NOMO-1 treated with dmso at 0.1 percent for 144 hours (cell line): ENCODE measurements at regions not wholly inside any gene's neighbourhood (a gene's known extent, or its start where the extent isn't known, plus 50 kb on each side); places are given as distances from the start of the nearest gene placed in this dataset.
"Not testable (repeated sequence)": the region's sequence is repeated elsewhere in the genome, so short reads cannot be mapped to it uniquely, and the experiment has no call there.

Experiments
- DNase-seq: peaks from one replicate; lab custom pipeline; 2025; ENCODE audit not compliant: unreplicated experiment; lab: John Stamatoyannopoulos, UW

DNA sequence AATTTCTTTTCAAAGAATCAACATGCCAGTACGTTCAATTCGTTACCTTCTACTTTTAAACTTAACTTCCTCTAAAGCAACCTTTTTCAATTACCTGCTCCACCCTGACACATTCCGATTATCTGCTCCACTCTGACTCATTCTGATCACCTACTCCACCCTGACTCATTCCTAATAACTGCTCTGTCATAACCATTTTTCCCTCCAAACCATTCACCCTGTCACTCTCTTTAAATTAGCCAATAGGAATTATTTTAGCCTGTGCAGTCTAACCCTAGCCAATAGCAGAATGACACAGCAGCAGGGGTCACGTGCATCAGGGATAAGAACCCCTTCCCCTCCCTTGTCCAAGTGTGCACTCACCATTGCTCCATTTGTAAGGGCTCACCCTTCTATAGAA lies 557.4 kb upstream of the EYS start:
- DNase-seq, result no peak

DNA sequence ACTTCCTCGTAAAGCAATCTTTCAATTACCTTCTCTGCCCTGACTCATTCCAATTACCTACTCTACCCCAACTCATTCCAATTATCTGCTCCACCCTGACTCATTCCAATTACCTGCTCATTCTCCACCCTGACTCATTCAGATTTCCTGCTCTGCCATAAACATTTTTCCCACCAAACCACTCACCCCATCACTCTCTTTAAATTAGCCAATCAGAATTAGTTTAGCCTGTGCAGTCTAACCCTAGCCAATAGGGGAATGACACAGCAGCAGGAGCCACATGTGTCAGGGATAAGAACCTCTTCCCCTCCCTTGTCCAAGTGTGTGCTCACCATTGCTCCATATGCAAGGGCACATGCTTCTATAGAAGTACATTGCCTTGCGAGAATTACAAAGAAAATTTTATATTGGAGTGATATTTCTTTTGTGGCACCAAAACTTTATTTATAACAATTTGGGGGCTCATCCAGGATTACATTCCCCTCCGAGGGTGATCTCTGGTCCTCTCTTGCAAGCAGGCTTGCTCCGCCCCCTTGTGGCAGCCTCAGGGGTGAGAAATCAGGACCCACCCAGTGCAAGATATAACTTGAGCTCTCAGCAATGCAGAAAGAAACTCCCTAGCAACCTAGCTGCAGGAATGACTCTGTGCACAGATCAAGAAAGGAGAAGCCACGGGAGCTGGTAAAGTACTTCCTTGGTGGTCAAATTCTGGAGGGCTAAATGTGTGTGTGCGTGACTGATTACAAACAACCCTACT lies 551.9 kb upstream of the EYS start:
- not testable (repeated sequence) for DNase-seq

DNA sequence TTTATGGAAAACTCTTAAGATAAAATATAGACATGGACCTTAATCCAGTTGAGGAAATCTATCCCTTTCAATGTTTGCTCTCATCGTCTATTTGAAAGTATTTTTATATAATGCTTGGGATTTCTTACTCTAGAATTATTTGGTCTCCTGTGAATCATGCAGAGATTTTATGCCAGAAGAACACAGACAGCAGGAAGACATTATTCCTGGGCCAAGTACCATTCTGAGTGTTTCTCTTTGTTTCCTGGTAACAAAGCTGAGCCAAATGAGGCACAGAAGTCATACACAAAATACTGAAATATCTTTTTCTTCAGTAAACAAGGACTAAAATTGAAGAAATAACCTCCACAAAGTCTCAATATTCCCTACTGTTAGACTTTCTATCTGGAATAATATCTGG lies 538.2 kb upstream of the EYS start:
- DNase-seq, result no peak

DNA sequence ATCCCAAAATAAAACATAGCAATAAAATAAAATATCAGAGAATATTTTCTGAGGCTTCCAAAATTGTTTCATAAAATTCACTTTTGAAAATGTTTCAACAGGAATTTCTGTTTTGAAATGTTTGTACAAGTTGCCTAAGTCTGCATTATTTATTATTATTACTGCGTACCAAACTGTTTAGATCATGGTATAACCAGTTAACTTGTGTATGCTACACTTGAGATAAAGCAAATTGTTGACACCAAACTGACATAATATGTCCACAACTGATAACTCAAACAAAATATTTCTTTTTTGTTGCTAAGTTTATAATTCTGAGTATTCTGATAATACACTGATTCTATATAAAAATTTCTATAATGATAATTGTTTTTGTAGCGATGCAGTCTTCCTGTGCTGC lies 531.8 kb upstream of the EYS start:
- DNase-seq, result no peak

DNA sequence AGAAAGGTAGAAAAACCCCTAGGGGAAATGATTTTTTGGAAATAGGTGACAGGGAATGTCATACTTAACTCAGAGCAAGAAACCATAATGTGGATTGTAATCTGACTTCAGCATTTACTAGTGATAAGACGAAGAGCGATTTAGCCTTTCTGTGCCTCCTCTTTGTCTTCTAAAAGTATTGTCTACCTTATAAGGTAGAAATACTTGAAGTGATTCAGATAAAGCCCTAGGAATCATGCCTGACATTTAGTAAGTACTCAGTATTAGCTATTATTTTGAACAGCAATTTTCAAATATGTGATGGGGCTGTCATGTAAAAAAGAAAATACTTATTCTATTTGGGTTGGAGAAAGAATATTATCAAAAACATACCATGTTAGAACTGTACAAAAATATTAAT lies 525.9 kb upstream of the EYS start:
- no peak for DNase-seq

DNA sequence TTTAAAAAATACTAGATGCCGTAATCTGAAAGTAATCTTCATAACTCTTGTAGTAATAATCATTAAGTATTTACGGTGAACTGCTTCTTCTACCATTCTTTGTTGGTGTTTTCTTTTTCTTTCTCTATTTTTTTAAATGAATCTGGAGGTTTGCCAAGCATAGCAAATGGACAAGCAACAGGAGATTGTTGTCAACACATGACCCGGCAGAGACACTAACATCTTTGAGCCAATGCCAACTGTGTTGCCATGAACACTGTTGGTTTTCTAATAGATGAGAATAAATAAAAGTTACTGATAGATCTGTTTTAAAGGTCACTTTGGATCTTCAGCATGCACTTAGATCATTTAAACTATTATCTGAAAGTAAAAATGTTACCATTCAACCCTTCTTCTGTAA lies 523.6 kb upstream of the EYS start:
- no peak for DNase-seq

DNA sequence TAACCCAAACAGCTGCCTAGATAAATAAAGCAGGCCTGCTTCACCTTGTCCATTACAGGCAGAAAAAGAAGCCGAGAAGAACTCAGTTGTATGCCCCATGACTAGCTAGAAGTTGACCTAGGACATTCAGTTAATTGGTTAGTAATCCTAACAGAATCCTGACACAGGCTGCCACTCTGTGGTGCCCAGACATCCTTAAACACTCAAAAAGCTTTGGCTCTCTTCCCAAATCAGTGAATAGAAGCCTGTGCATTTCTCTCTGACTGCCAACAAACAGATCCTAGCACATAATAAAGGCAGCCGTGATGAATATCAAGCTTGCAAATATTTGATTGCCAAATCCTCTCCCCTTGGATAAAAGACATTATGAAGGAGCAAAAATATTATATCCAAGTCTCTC lies 519.1 kb upstream of the EYS start:
- DNase-seq, result no peak

DNA sequence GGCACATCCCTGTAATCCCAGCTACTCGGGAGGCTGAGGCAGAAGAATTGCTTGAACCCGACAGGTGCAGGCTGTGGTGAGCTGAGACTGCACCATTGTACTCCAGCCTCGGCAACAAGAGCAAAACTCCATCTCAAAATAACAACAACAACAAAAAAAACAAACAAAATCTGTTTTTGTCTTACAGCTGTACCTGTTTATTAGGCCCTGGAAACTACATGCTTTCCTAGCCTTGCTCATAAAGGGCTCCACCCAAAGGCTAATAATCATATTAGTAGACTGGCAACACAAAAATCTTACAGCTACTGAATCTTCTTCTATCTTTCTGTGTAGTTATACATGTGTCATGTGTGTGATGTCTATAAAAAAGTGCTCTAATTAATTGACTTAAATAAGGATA lies 503.9 kb upstream of the EYS start:
- DNase-seq, result no peak

DNA sequence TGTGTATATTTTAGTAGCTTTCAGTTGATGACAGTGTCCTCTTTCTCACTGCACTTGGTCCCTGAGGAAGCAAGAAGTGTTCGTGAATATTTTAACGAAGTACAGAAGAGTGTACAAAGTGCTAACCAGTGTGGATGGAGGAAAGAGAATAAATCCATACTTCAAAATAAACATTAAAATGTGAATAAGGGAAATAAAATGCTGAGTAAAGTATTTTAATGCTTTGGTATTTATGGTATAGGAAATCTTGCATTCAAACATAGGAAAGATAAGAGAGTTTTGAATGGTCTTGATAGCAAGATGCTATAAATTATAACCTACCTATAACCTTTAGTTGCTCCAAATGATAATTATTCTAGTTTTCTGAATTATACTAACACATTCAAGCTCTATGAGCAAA lies 493.4 kb upstream of the EYS start:
- DNase-seq, result no peak

DNA sequence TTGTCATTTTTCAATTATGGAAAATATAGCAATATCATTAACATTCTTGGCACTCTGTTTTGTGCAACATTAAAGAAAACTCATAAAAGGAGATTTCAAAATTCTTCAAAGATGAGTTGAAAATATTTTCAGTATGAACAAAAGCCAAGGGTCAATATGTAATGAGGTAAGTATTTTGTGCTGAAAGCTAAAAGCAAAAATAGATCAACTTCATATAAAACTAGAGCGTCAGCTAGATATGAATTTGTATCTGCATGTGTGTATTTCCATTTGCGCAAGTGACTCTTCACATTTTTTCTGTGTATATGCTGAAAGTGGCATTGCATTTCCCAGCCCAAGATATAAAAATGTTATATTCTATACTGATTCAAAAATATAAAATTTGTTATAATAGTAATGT lies 492.1 kb upstream of the EYS start:
- no peak for DNase-seq

DNA sequence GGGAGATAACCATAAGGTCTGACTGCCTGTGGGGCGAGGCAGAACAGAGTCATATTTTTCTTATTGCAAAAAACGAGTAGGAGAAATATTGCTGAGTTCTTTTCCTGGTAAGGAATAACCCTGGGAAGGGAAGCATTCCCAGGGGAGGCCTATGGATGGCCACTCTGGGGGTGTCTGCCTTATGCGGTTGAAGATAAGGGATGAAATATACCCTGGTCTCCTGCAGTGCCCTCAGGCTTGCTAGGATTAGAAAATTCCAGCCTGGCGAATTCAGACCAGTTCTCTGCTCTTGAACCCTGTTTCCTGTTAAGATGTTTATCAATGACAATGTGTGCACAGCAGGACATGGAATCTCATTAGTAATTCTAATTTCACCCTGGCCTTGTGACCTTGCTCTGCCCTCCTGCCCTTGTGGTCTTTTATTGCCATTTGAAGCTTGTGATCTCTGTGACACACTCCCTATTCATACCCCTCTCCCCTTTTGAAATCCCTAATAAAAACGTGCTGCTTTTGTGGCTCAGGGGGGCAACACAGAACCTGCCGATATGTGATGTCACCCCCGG lies 491.1 kb upstream of the EYS start:
- no peak for DNase-seq

DNA sequence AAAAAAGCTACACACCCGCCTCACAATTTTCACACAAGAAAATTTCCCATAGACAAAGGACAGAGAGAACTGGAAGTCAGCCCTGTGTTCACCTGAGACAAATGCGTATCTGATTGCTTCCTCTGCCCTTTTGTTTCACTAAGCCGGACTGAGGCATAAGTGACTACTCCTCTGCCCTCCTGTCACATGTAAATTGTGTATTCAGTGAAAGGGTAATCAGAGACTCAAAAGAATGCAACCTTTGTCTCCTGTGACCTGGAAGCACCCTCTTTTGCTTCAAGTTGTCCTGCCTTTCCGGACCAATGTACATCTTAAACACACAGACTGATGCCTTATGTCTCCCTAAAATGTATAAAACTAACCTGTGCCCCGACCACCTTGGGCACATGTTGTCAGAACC lies 483.8 kb upstream of the EYS start:
- no peak for DNase-seq

DNA sequence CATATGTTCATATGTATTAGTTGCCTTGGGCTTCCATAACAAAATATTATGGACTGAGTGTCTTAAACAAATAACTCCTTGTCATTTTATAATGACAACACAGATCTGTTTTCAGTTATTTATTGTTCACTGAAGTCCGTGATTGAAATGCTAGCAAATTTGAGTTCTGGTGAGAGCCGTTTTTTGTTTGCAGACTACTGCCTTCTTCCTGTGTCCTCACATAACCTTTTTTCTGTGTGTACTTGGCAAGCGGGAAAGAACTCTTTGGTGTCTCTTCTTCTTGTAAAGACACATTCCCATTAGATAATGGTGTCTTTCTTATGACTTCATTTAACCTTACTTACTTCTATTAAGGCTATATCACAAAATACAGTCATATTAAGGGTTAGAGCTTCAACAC lies 482.9 kb upstream of the EYS start:
- no peak for DNase-seq

DNA sequence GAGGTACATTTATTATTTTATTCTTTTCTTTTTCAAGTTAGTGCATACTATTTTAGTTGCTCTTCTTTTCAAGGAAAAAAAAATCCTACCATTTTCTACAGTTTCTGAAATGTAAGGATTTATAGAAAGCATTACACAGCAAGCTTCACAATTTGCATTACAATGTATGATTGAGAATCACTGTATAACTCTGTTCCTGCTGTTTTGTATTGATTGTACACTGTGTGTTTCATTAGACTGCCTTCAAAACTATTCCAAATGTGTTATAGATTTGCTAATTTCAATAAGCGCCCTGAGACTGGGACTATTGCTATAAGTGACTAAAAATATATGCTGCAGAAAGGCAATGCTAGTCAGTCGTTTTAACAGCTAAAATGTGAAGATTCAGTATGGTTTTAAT lies 479.7 kb upstream of the EYS start:
- DNase-seq, result no peak

DNA sequence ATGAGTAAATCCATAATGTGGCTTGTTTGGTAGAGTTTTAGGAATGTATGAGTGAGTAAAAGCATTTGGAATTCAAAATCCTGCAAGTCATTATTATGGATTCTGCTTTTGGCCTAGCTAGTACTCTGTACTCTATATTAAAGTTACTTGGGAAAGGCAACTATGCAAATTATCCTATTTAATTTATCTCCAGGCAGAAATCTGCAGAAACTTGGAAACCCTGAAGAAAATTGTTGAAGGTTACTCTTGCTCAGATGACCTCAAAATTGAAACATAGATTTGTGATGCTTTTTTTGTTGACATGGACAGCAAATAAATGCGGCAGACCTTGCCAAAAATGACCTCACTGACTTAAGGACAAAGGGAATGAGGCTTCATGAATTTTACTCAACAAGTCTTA lies 477.1 kb upstream of the EYS start:
- DNase-seq, result no peak

DNA sequence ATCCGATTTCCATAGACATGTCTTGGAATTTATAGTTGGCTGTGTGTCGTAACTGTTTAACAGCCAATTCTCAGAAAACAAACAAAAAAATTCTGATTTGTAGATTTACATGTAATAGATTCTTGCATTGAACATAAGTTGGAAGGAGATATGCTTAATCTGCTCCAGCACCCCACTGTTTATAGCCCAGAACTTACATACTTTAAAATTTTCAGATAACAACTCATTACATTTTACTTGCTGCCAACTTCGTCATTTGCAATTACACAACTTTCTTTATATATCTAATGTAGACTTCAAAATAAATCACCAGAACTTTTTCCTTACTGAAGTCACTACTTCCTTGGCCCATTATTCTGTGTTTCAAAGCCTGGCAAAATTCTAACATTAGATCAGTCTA lies 472.3 kb upstream of the EYS start:
- no peak for DNase-seq

DNA sequence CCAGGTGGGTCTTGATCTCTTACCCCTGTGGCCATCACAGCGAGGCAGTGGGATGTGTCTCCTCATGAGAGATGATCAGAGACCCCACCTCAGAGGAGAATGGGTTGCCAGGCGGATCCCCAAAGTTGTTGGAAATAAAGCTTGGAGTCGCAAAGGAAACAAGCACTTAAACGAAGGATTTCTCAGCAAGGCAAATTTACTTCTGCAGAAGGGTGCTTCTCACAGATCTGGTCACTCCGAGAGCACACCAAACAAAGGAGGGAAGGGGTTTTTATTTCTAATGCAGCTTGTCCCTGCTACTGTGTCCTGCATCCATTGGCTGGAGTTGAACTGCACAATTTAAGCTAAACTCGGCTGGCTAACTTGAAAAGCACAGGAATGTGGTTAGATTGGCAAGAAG lies 466.6 kb upstream of the EYS start:
- no peak for DNase-seq

DNA sequence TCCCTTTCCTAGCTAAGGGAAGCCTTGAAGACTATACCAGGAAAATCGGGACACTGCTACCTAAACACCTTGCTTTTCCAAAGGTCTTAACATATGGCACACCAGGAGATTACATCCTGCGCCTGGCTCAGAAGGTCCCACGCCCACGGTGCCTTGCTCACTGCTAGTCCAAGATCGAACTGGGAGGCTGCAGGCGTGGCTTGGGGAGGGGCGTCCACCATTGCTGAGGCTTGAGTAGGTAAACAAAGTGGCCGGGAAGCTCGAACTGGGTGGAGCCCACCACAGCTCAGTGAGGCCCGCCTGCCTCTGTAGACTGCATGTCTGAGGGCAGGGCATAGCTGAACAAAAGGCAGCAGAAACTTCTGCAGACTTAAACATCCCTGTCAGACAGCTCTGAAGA lies 459.7 kb upstream of the EYS start:
- not testable (repeated sequence) for DNase-seq

DNA sequence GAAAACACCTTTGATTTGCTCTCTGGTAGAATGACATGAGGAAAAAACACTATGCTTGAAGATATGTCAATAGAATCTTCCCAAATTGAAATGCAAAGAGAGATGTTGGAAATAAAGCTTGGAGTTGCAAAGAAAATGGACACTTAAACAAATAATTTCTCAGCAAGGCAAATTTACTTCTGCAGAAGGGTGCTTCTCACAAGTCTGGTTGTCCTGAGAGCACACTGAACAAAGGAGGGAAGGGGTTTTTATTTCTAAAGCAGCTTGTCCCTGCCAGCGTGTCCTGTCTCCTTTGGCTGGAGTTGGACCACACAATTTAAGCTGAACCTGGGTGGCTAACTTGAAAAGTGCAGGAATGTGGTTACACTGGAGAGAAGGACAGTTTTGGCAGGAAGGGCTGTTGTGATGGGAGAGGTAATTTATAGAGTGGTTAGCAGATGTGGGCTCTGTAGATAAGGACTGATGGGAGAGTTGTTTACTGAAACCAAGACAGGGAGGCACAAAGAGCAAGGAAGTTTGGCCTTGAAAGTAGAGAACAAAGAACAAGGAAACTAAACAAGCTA lies 454.6 kb upstream of the EYS start:
- DNase-seq, result no peak

DNA sequence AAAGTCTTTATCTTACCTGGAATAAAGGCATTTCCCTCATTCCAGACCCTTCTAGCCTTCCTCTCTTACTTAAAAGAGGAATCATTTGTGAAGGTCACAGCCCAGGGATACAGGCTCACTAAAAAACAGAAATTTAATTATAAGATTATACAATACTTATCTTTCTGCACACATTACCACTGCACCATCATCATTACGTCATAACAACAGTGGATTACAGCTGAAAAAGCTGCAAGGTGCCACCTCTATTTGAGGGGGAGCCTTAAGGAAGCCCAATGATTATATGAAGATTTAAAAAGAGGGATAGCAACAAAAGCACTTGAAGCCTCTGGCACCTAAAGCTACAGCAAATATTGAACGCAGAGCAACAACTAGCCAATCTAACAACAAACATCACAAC lies 452.9 kb upstream of the EYS start:
- DNase-seq, result no peak

DNA sequence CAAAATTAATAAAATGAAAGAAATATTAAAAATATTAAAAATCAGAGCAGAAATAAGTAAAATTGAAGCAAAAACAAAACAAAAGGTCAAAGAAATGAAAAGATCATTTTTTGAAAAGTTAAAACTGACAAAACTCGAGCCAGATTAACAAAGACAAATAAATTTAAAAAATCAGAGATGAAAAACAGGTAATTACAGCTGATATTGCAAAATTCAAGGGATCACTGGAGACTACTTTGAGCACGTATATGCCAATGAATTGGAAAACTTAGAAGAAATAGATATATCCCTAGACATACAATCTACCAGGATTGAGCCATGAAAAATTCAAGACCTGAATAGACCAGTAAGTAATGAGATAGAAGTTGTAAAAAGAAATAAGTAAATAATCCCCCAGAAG lies 446.2 kb upstream of the EYS start:
- DNase-seq, result no peak

DNA sequence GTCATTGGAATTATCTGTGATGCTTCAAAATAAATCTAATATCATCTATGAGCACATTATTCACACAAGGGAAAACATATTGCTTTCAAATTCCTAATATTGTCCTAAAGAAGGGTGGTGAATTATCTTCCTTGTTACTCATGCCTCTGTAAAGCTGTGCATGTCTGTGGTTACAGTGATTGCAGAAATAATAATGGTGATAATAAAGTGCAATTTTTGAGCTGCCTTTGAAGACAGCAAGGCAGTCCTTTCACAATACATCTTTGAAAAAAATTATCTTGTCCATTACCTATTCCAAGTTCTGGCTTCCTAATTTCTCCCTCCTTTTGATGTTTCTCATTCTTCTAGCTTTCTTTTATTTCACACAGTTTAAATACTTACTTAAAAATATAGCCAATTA lies 442.1 kb upstream of the EYS start:
- no peak for DNase-seq

DNA sequence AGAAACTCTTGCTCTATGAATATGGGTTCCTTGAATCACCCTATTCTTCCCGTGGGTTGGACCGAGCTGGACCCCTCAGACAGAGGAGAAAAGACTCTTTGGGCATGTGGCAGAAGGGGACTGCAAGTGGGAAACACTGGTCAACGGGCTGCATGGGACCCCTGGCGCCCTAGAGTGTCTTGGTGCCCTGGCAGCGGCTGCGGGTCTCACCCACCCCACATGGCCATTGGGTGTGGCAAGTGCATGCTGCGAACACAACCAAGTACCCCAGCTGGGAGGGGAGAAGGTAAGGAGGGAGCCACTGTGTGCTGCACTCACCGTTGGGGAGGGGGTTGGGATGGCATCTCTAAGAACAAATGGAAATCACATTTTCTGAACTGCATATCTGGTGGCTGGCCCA lies 438.8 kb upstream of the EYS start:
- DNase-seq, result no peak
